SU-DHL-6 (cell line): ENCODE measurements at regions not wholly inside any gene's neighbourhood (a gene's known extent, or its start where the extent isn't known, plus 50 kb on each side); places are given as distances from the start of the nearest gene placed in this dataset.

Experiments used
- H2AFZ ChIP-seq: fragments of 200-600 bp; sonication (generic); 2 replicates; pipeline ENCODE4 v1.6.1; 2014; ENCODE audit warnings: low read depth, mild to moderate bottlenecking, moderate library complexity, mixed read lengths, antibody characterized with exemption, low read length; ENCODE audit not compliant: severe bottlenecking
- H3F3A ChIP-seq: fragments of 200-600 bp; shearing (Covaris generic); 2 replicates; pipeline ENCODE4 v1.6.0; 2016; ENCODE audit warnings: antibody characterized with exemption, mild to moderate bottlenecking; ENCODE audit not compliant: insufficient read depth
- H3K27ac ChIP-seq: fragments of 200-600 bp; sonication (generic); 2 replicates; pipeline ENCODE4 v1.5.1; 2016; ENCODE audit warnings: low read depth, mild to moderate bottlenecking, low read length, moderate library complexity, mixed read lengths
- H3K27me3 ChIP-seq: fragments of 200-600 bp; sonication (generic), shearing (Covaris generic); 2 replicates; pipeline ENCODE4 v1.6.0; 2014; ENCODE audit warnings: mild to moderate bottlenecking, low read length
- H3K36me3 ChIP-seq: fragments of 200-600 bp; sonication (generic); 2 replicates; pipeline ENCODE4 v1.6.1; 2014; ENCODE audit warnings: mild to moderate bottlenecking, low read length, mixed read lengths
- H3K4me2 ChIP-seq: fragments of 300-600, 200-600 bp; shearing (Covaris generic), sonication (generic); 2 replicates; pipeline ENCODE4 v1.6.0; 2014; ENCODE audit warnings: low read length, low read depth, mild to moderate bottlenecking; ENCODE audit not compliant: poor library complexity, severe bottlenecking
- H3K4me3 ChIP-seq: fragments of 200-600 bp; sonication (generic); 2 replicates; pipeline ENCODE4 v1.5.1; 2014; ENCODE audit warnings: antibody characterized with exemption, low read length, mild to moderate bottlenecking, mixed read lengths; ENCODE audit not compliant: insufficient read depth, poor library complexity, severe bottlenecking
- H3K79me2 ChIP-seq: fragments of 200-600 bp; sonication (generic); 2 replicates; pipeline ENCODE4 v1.6.1; 2014; ENCODE audit warnings: mild to moderate bottlenecking, low read length, moderate library complexity; ENCODE audit not compliant: insufficient read depth
- H3K9ac ChIP-seq: fragments of 200-600 bp; sonication (generic); 2 replicates; pipeline ENCODE4 v1.7.0; 2014; ENCODE audit warnings: mild to moderate bottlenecking, low read length
- H3K9me2 ChIP-seq: fragments of 200-600 bp; sonication (generic); replicated peaks from 2 replicates; pipeline ENCODE4 v1.6.1; 2014; ENCODE audit warnings: low read length; ENCODE audit not compliant: insufficient read depth
- H3K9me3 ChIP-seq: fragments of 200-600 bp; sonication (generic); 2 replicates; pipeline ENCODE4 v1.6.1; 2014; ENCODE audit warnings: low read length, mixed read lengths; ENCODE audit not compliant: insufficient read depth
- H4K20me1 ChIP-seq: fragments of 200-600 bp; sonication (generic); 2 replicates; pipeline ENCODE4 v1.6.1; 2014; ENCODE audit warnings: low read depth, mild to moderate bottlenecking, antibody characterized with exemption, low read length, moderate library complexity, mixed read lengths
- EZH2phosphoT487 ChIP-seq: fragments of 200-600 bp; sonication (generic), shearing (Covaris generic); conservative IDR thresholded peaks from 2 replicates; pipeline ENCODE4 v1.6.1; 2018; ENCODE audit warnings: mild to moderate bottlenecking, antibody characterized with exemption, low read length, moderate library complexity, mixed read lengths
- TF ChIP-seq, protein P1 (sequence below): fragments of 200-600 bp; sonication (generic); IDR thresholded peaks from one replicate; pipeline ENCODE4 v1.5.1; 2017; ENCODE audit warnings: antibody characterized with exemption, mild to moderate bottlenecking, low read length, moderate library complexity; ENCODE audit not compliant: insufficient read depth, poor library complexity, severe bottlenecking

DNA sequence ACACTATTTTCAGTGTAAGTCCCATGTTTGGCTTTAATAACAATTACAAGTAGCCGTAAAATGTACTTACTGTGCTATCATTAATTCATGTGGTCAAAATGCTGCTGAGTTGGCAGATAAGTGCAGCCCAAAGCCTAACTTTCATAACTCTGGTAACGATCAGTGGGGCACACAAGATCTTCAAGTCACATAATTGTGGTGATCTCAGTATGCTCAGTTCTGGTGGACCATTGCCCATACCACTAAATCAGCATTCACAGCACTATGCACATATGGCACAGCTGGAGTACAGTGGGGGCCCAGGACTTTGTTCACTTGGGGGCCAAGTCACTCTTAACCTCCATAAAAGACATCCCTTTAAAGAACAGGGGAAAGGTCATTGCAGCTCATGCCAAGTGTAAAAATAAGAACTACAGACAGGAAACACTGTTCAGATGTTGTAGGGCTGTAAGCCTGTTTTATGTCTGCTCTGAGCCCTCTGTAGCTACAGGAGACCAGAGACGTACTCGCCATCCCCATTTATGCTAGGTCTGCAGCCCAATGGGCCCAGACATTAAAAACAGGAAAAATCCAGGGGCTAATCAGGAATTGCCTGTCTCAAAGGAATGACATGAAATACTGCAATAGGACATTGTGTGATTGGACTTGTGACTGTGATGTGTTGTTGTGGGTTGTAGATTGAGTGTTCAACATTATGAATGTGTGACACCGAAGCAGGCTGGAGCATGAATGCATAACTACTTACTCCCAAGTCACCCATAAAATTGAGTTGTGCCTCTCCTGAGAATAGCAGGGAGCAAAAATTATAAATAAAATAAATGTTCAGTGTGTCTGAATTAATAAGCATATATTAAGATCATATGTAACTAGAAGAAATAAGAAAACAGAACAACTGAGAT, 282.5 kb upstream of the EPHA3 start:
- Histone ChIP-seq H3K27me3 (no peaks in the 10 kb centered on the region), H3K4me3 (no peak overlapping the region), H3K79me2 (no peaks in the 10 kb centered on the region), H4K20me1 (no peaks in the 10 kb centered on the region), H3K4me2 (no peak overlapping the region), H3K9ac (no peak overlapping the region), H3F3A (no peaks in the 10 kb centered on the region), H3K27ac (no peak overlapping the region), H3K9me3 (no peaks in the 10 kb centered on the region), H3K36me3 (no peaks in the 10 kb centered on the region), H3K9me2 (no peaks in the 10 kb centered on the region), H2AFZ (no peak overlapping the region)
- TF ChIP-seq, protein P1, sequence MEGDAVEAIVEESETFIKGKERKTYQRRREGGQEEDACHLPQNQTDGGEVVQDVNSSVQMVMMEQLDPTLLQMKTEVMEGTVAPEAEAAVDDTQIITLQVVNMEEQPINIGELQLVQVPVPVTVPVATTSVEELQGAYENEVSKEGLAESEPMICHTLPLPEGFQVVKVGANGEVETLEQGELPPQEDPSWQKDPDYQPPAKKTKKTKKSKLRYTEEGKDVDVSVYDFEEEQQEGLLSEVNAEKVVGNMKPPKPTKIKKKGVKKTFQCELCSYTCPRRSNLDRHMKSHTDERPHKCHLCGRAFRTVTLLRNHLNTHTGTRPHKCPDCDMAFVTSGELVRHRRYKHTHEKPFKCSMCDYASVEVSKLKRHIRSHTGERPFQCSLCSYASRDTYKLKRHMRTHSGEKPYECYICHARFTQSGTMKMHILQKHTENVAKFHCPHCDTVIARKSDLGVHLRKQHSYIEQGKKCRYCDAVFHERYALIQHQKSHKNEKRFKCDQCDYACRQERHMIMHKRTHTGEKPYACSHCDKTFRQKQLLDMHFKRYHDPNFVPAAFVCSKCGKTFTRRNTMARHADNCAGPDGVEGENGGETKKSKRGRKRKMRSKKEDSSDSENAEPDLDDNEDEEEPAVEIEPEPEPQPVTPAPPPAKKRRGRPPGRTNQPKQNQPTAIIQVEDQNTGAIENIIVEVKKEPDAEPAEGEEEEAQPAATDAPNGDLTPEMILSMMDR: no peak
- TF ChIP-seq EZH2phosphoT487: no peak

DNA sequence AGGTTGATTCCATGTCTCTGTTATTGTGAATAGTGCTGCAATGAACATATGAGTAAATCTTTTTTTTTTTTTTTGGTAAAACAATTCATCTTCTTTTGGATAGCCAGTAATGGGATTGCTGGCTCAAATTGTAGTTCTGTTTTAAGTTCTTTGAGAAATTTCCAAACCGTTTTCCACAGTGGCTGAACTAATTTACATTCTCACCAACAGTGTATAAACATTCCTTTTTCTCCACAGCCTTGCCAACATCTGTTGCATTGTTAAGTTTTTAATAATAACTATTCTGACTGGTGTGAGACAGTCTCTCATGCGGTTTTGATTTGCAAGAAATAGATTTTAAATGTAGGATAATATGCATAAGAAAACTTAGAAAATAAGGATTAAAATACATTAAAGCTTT, 279.0 kb upstream of the EPHA3 start:
- H3K36me3 ChIP-seq: no peaks in the 10 kb centered on the region
- no peak overlapping the region for H3K4me3 ChIP-seq
- no peaks in the 10 kb centered on the region for H3K27me3 ChIP-seq
- no peaks in the 10 kb centered on the region for H4K20me1 ChIP-seq
- no peak overlapping the region for H3K27ac ChIP-seq
- H3K9me2 ChIP-seq: no peaks in the 10 kb centered on the region
- TF ChIP-seq, protein P1: no peak
- no peak for TF ChIP-seq EZH2phosphoT487
- no peak overlapping the region for H3K9ac ChIP-seq
- H3K4me2 ChIP-seq: no peak overlapping the region
- no peaks in the 10 kb centered on the region for H3K79me2 ChIP-seq
- H3K9me3 ChIP-seq: no peaks in the 10 kb centered on the region
- H3F3A ChIP-seq: no peaks in the 10 kb centered on the region
- H2AFZ ChIP-seq: no peak overlapping the region

DNA sequence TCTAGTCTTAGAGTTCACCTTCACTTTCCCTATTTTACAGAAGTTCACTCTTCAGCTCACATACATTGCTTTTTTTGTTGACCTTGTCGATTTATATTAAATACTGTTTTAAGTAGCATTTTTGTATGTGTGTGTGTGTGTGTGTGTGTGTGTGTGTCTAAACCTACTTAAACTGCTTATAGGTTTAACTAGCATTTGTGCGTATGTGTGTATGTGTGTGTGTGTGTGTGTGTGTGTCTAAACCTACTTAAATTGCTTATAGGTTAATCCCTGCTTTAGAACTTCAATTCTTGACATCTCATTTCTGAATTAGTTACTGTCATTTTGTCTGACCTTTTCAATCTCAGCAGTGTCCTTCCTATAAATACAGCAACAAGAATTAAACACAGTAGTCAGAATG, 254.8 kb upstream of the EPHA3 start:
- no peak for TF ChIP-seq EZH2phosphoT487
- TF ChIP-seq, protein P1: no peak
- no peak overlapping the region for H3K27ac ChIP-seq

More for the DNA sequence above, 254.8 kb upstream of the EPHA3 start:
- Histone ChIP-seq H3K27me3 (no peaks in the 10 kb centered on the region), H3K9me3 (no peaks in the 10 kb centered on the region), H3K36me3 (no peaks in the 10 kb centered on the region), H3K9me2 (no peaks in the 10 kb centered on the region), H2AFZ (no peak overlapping the region), H3K4me3 (no peak overlapping the region), H4K20me1 (no peaks in the 10 kb centered on the region), H3K4me2 (no peak overlapping the region), H3K79me2 (no peaks in the 10 kb centered on the region), H3F3A (no peaks in the 10 kb centered on the region), H3K9ac (no peak overlapping the region)
